Erythroblast (primary cell): ENCODE measurements at regions not wholly inside any gene's neighbourhood (a gene's known extent, or its start where the extent isn't known, plus 50 kb on each side); places are given as distances from the start of the nearest gene placed in this dataset.

ENCODE experiments used
- GATA1 ChIP-seq: IDR thresholded peaks from 2 replicates; pipeline ENCODE4 v1.6.1; 2011; ENCODE audit warnings: low read depth, mild to moderate bottlenecking, control low read depth, low read length, moderate library complexity
- POLR2A ChIP-seq: IDR thresholded peaks from 2 replicates; pipeline ENCODE4 v1.6.1; 2011; ENCODE audit warnings: mild to moderate bottlenecking, low read length

GRCh38 chr16:72723781-72724180 is 324.1 kb downstream of the ZFHX3 start:
- TF ChIP-seq POLR2A = no peak
- TF ChIP-seq GATA1 = no peak
